GM06990 (cell line): ENCODE measurements at regions not wholly inside any gene's neighbourhood (a gene's known extent, or its start where the extent isn't known, plus 50 kb on each side); places are given as distances from the start of the nearest gene placed in this dataset.

Source experiments
- DNase-seq: peaks from one replicate; pipeline ENCODE4 v3.0.0-alpha.2; 2011; ENCODE audit not compliant: insufficient read length; ENCODE audit errors: extremely low read depth
- H3K27me3 ChIP-seq: replicated peaks from 2 replicates; pipeline ENCODE4 v1.6.0; 2011; ENCODE audit warnings: low read length; ENCODE audit not compliant: control insufficient read depth, insufficient read depth
- H3K36me3 ChIP-seq: 2 replicates; pipeline ENCODE4 v1.5.1; 2011; ENCODE audit warnings: low read length; ENCODE audit not compliant: control insufficient read depth, insufficient read depth
- H3K4me3 ChIP-seq: replicated peaks from 2 replicates; pipeline ENCODE4 v1.5.1; 2011; ENCODE audit warnings: low read depth, mild to moderate bottlenecking, control low read depth, low read length
- TF ChIP-seq, protein P1 (sequence below): IDR thresholded peaks from 2 replicates; pipeline ENCODE4 v1.5.1; 2011; ENCODE audit warnings: low read length, control low read depth, mild to moderate bottlenecking, inconsistent platforms; ENCODE audit not compliant: insufficient read depth, poor library complexity, severe bottlenecking

DNA sequence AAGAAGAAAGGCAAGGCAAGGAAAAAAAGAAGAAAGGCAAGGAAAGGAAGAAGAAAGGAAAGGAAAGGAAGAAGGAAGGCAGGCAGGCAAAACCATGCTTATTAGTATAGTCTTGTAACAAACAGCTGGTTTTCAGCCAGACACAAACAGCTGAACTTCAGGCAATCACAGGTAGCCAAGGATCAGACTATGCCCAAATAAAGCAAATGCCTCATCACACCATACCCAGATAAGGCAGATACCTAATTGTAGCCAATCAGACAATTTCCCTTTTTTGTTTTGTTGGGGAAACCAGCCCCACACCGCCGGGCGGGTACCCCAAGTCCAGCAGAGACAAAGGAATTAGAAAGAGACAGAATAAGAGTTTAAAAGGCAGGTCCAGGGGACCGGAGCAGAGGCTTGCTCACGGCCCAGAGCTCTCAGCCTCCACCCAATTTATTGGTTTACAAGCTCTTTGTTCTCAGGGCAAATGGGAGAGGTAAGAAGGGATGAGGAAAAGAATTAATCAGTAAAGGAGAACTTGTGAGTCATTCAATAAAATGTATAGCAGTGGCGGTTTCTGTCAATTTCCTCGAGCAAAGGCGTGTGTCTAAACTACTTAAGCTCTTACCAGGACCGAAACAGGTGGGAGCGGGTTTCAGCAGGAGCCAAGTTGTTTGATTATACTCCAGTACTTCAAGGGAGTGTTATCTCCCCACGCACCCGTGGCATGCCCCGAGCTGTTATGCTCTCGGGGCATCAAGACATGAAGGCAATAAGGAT, 886.8 kb downstream of the KCNT2 start:
- DNase-seq = no peak
- TF ChIP-seq, protein P1, sequence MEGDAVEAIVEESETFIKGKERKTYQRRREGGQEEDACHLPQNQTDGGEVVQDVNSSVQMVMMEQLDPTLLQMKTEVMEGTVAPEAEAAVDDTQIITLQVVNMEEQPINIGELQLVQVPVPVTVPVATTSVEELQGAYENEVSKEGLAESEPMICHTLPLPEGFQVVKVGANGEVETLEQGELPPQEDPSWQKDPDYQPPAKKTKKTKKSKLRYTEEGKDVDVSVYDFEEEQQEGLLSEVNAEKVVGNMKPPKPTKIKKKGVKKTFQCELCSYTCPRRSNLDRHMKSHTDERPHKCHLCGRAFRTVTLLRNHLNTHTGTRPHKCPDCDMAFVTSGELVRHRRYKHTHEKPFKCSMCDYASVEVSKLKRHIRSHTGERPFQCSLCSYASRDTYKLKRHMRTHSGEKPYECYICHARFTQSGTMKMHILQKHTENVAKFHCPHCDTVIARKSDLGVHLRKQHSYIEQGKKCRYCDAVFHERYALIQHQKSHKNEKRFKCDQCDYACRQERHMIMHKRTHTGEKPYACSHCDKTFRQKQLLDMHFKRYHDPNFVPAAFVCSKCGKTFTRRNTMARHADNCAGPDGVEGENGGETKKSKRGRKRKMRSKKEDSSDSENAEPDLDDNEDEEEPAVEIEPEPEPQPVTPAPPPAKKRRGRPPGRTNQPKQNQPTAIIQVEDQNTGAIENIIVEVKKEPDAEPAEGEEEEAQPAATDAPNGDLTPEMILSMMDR = no peak
- H3K4me3 ChIP-seq = no peak overlapping the region
- no peaks in the 10 kb centered on the region for H3K27me3 ChIP-seq
- no peaks in the 10 kb centered on the region for H3K36me3 ChIP-seq

DNA sequence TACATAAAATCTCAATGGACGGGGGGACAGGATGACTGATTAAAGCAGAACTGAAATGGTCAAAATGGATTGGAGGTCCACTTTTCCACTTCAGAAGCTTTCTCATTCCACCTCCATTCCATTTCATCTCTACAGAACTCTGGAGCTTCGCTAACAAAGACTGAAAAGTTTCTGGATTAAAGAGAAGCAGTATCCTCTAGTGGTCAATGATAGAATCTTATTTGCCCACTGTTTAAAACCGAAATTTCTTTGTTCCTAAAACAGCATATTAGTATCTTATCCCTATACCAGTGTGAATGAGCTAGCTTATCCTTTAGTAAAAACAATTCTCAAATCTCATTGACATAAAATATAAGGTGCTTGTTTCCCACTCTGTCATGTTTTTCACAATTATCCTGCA, 890.6 kb downstream of the KCNT2 start:
- no peak for DNase-seq
- H3K36me3 ChIP-seq = no peaks in the 10 kb centered on the region

DNA sequence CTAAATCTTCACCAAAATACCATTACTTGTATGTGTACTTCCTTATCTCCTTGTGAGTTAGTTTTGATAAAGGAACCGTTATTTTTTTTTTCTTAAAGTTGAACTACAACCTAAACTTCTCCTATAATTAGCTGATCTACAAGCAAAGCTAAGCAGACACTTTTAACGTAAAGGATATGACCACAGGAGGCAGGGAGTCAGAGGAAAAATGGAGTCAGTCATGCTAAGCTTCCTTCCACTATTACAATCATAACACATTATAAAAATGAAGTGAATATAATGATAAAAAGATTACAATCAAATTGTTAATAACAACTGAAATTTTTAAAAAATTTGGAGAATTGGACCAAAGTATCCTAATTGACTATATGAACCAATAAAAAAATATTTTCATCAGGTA, 892.6 kb downstream of the KCNT2 start:
- no peaks in the 10 kb centered on the region for H3K27me3 ChIP-seq
- no peak overlapping the region for H3K4me3 ChIP-seq
- TF ChIP-seq, protein P1 = no peak
- DNase-seq = no peak
- H3K36me3 ChIP-seq = no peaks in the 10 kb centered on the region

More for the DNA sequence above, 890.6 kb downstream of the KCNT2 start:
- TF ChIP-seq, protein P1 = peak; percentile 30
- H3K4me3 ChIP-seq = no peak overlapping the region
- no peaks in the 10 kb centered on the region for H3K27me3 ChIP-seq

DNA sequence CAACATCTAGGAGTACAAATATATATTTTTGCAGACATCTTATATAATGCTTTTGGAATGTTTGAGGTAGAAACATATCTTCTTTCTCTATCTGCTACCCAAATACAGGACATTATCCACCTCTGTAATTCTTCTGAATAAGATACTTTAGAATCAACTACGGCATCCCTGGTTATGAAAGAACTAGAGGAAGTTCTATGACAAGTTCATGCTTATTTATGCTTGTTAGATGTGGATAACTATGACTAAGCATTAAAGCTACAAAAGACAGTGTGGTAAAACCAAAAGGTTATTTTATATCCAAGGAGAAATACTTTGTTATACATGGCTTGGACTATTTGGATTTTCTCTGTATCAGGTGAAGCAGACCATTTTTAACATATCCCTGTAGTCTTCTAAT, 894.0 kb downstream of the KCNT2 start:
- Histone ChIP-seq H3K36me3 (no peaks in the 10 kb centered on the region), H3K4me3 (no peak overlapping the region), H3K27me3 (no peaks in the 10 kb centered on the region)
- TF ChIP-seq, protein P1 = no peak
- no peak for DNase-seq

DNA sequence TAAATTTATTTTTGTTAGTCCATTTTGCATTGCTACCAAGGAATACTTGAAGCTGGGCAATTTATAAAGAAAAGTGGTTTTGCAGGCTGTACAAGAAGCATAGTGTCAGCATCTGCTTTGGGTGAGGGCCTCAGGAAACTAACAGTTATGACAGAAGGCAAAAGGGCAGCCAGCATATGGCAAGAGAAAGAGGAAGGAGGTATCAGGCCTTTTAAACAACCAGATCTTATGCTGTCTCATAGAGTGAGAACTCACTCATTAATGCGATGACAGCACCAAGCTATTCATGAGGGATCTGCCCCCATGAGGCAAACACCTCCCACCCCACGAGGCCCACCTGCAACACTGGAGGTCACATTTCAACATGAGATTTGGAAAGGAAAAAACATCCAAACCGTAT, 898.4 kb downstream of the KCNT2 start:
- no peak for DNase-seq
- Histone ChIP-seq H3K36me3 (no peaks in the 10 kb centered on the region), H3K27me3 (no peaks in the 10 kb centered on the region), H3K4me3 (no peak overlapping the region)
- TF ChIP-seq, protein P1 = no peak
